SU-DHL-6 (cell line): ENCODE measurements at regions not wholly inside any gene's neighbourhood (a gene's known extent, or its start where the extent isn't known, plus 50 kb on each side); places are given as distances from the start of the nearest gene placed in this dataset.

Experiments
- EZH2phosphoT487 ChIP-seq: fragments of 200-600 bp; sonication (generic), shearing (Covaris generic); conservative IDR thresholded peaks from 2 replicates; pipeline ENCODE4 v1.6.1; 2018; ENCODE audit warnings: mild to moderate bottlenecking, antibody characterized with exemption, low read length, moderate library complexity, mixed read lengths
- TF ChIP-seq, protein P1 (sequence below): fragments of 200-600 bp; sonication (generic); IDR thresholded peaks from one replicate; pipeline ENCODE4 v1.5.1; 2017; ENCODE audit warnings: antibody characterized with exemption, mild to moderate bottlenecking, low read length, moderate library complexity; ENCODE audit not compliant: insufficient read depth, poor library complexity, severe bottlenecking

DNA sequence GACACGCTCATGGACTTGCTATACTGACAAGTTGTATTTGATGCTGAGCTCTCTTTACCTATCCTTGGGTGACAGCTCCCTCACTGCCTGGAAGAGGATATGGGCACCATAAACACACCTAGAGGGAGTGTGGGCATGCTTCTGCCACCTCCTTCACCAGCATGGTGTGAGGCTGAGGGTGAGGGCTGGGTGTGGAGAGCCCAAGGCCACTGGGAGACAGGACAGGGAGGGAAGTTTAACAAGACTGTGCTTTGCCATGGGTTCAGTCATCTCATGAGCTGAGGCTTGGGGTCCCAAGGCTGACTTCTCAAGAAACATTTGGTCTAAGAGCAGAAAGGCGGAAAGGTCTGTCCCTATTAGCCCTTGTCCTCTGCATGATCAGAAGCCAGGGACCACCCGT, 93.6 kb upstream of the ANKRD55 start:
- TF ChIP-seq, protein P1, sequence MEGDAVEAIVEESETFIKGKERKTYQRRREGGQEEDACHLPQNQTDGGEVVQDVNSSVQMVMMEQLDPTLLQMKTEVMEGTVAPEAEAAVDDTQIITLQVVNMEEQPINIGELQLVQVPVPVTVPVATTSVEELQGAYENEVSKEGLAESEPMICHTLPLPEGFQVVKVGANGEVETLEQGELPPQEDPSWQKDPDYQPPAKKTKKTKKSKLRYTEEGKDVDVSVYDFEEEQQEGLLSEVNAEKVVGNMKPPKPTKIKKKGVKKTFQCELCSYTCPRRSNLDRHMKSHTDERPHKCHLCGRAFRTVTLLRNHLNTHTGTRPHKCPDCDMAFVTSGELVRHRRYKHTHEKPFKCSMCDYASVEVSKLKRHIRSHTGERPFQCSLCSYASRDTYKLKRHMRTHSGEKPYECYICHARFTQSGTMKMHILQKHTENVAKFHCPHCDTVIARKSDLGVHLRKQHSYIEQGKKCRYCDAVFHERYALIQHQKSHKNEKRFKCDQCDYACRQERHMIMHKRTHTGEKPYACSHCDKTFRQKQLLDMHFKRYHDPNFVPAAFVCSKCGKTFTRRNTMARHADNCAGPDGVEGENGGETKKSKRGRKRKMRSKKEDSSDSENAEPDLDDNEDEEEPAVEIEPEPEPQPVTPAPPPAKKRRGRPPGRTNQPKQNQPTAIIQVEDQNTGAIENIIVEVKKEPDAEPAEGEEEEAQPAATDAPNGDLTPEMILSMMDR = no peak
- TF ChIP-seq EZH2phosphoT487 = no peak
